Right lobe of liver (tissue), 6 donors: ENCODE measurements at regions not wholly inside any gene's neighbourhood (a gene's known extent, or its start where the extent isn't known, plus 50 kb on each side); places are given as distances from the start of the nearest gene placed in this dataset.

Experiments used
- ATAC-seq, 4 donors: fragments of 200-7000 bp; cut with Tn5 transposase; one replicate each; pipeline ENCODE4 v1.9.1; 2020; ENCODE audit warnings: mild to moderate bottlenecking in 4 of 4, moderate library complexity in 4 of 4
- DNase-seq, 3 donors: peaks; one replicate each; pipeline ENCODE4 v3.0.0-alpha.2; 2020
- H3K27ac ChIP-seq, 3 donors: fragments of 200-600 bp; one replicate each; pipeline ENCODE4 v1.8.0; 2022
- H3K27me3 ChIP-seq, 2 donors: fragments of 200-600 bp; one replicate each; pipeline ENCODE4 v1.8.0; 2022
- H3K36me3 ChIP-seq, 4 donors: fragments of 200-600 bp; sonication (generic) in 1 of 4; one replicate each; pipeline versions ENCODE4 v1.5.1 to v1.8.0; 2017 to 2022; ENCODE audit warnings: control low read depth in 1 of 4
- H3K4me1 ChIP-seq, 4 donors: fragments of 200-600 bp; sonication (generic) in 1 of 4; one replicate each; pipeline versions ENCODE4 v1.5.1 to v1.8.0; 2017 to 2022; ENCODE audit warnings: control low read depth in 1 of 4
- H3K4me3 ChIP-seq, 3 donors: fragments of 200-600 bp; one replicate each; pipeline ENCODE4 v1.8.0; 2022
- H3K9me3 ChIP-seq, 4 donors: fragments of 200-600 bp; sonication (generic) in 1 of 4; one replicate each; pipeline versions ENCODE4 v1.5.1 to v1.8.0; 2017 to 2022; ENCODE audit warnings: control low read depth in 1 of 4
- POLR2A ChIP-seq: fragments of 450-650 bp; IDR thresholded peaks from one replicate; pipeline ENCODE4 v1.6.1; 2017; ENCODE audit warnings: antibody characterized with exemption, mild to moderate bottlenecking
- WGBS: methylation state at CpG from one replicate; pipeline ENCODE4 v1.1.6; 2018; ENCODE audit warnings: low coverage, low lambda C conversion rate; ENCODE audit not compliant: insufficient coverage; ENCODE audit errors: missing lambda C conversion rate; 5-methylcytosine and 5-hydroxymethylcytosine counted together
- intact Hi-C, 2 donors: fragments of 100-400 bp; cut with DNase I; formaldehyde crosslinking; loops; one replicate each; pipeline versions ENCODE4 v1.11.2 to v1.14.1; 2022
- TF ChIP-seq, protein P1 (sequence below), 4 donors: fragments of 200-600 bp in 3 of 4; fragments of 450-650 bp in 1 of 4; IDR thresholded peaks; one replicate each; pipeline versions ENCODE4 v1.5.1 to v1.8.0; 2016 to 2022; ENCODE audit warnings: antibody characterized with exemption in 4 of 4, mild to moderate bottlenecking in 2 of 4
- donor health status: DM: no; HTN: yes; CAD: no.
- donor health status: DM: no; HTN: no; CAD: no.
- donor health status: DM: no; HTN: no; CAD: no.
- donor health status: DM: no; HTN: yes; CAD: no.
- donor health status: DM: no; HTN: yes; CAD: no.

DNA sequence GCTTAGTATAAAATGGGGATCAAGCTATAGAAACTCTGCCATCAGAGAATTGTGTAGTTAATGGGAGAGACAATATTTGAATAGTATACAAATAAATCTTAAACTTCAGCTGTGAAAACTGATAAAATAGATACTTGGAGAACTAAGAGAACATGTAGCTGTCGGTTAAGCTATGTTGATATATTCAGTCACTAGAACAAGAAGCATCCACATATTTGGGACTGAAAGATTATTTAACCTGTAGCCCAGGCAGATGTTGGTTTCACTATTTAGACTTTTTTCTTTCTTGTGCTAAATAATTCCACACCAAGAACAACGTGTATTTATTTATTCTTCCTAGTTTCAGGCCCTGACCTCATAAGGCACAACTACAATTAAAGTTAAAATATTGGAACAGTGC, 521.0 kb upstream of the CCNG1 start:
- H3K4me3 ChIP-seq = no peak overlapping the region
- no peak for ATAC-seq
- no peak for DNase-seq
- no peaks in the 10 kb centered on the region for H3K27me3 ChIP-seq
- WGBS = 54% methylated on average over 2 of the region's 2 CpGs
- no peaks in the 10 kb centered on the region for H3K36me3 ChIP-seq
- H3K9me3 ChIP-seq = no peaks in the 10 kb centered on the region
- no peak for TF ChIP-seq POLR2A
- TF ChIP-seq, protein P1, sequence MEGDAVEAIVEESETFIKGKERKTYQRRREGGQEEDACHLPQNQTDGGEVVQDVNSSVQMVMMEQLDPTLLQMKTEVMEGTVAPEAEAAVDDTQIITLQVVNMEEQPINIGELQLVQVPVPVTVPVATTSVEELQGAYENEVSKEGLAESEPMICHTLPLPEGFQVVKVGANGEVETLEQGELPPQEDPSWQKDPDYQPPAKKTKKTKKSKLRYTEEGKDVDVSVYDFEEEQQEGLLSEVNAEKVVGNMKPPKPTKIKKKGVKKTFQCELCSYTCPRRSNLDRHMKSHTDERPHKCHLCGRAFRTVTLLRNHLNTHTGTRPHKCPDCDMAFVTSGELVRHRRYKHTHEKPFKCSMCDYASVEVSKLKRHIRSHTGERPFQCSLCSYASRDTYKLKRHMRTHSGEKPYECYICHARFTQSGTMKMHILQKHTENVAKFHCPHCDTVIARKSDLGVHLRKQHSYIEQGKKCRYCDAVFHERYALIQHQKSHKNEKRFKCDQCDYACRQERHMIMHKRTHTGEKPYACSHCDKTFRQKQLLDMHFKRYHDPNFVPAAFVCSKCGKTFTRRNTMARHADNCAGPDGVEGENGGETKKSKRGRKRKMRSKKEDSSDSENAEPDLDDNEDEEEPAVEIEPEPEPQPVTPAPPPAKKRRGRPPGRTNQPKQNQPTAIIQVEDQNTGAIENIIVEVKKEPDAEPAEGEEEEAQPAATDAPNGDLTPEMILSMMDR (IDR thresholded peaks at IDR 0.05) = no peak
- H3K4me1 ChIP-seq = no peaks in the 10 kb centered on the region
- intact Hi-C loops = no loop called here
- no peak overlapping the region for H3K27ac ChIP-seq

DNA sequence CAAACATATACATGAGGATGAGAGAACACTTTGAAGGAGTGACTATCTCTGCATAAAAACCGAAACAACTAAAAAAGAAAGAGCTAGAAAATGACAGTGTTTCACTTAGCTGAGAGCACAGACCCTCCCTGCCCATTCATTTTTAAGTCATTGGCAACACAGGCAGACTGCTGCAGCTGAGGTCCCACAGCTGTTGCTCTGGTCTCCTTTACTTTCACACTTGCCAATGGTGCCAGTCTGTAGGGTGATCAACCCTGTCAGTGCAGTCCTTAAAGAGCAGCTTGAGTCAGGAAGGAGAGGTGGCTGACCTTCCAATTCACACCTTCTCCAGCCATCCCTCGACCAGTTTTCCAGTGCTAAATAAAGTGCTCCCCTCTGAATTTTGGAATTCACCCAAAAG, 508.3 kb upstream of the CCNG1 start:
- intact Hi-C loops = no loop called here
- H3K27me3 ChIP-seq = no peaks in the 10 kb centered on the region
- no peaks in the 10 kb centered on the region for H3K9me3 ChIP-seq
- no peak for TF ChIP-seq POLR2A
- TF ChIP-seq, protein P1 (IDR thresholded peaks at IDR 0.05) = no peak
- H3K4me3 ChIP-seq = no peak overlapping the region
- H3K36me3 ChIP-seq = no peaks in the 10 kb centered on the region
- DNase-seq (no peak), ATAC-seq (no peak)
- no peaks in the 10 kb centered on the region for H3K4me1 ChIP-seq
- H3K27ac ChIP-seq = no peak overlapping the region
- 10% methylated on average over 1 of the region's 2 CpGs for WGBS

DNA sequence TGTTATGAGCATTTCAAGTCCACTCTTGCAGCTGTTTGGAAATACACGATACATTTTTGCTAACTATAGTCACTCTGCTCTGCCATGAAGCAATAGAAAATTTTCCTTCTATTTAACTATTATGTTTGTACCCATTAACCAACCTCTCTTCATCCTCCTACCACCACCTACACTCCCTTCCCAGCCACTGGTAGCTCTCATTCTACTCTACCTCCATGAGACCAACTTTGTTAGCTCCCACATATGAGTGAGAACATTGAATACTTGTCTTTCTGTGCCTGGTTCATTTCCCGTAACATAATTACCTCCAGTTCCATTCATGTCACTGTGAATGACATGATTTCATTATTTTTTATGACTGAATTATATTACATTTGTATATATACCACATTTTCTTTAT, 505.9 kb upstream of the CCNG1 start:
- Histone ChIP-seq H3K4me1 (no peaks in the 10 kb centered on the region), H3K9me3 (no peaks in the 10 kb centered on the region), H3K27me3 (no peaks in the 10 kb centered on the region), H3K36me3 (no peaks in the 10 kb centered on the region), H3K4me3 (no peak overlapping the region), H3K27ac (no peak overlapping the region)
- no peak for TF ChIP-seq POLR2A
- TF ChIP-seq, protein P1 (IDR thresholded peaks at IDR 0.05) = no peak
- no peak for ATAC-seq
- 90% methylated on average over 2 of the region's 2 CpGs for WGBS
- DNase-seq = no peak
- intact Hi-C loops = no loop called here

DNA sequence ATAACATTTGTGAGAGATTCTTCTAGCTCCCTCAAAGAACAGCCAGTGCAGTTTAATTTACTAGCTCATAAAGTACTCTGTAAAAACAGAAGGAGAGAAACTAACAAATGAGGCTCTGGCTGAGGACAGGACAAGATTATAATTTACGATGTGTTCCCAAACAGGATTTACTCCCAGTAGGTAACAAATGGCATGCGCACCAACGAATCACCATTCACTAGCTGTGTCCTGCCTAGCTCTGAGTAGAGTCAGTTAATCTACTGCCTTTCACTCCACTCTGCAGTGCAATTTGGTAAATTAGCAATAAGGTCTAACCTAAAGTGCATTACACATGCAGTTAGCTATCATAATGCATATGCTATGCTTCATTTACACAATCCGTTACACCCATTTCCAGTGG, 497.4 kb upstream of the CCNG1 start:
- Histone ChIP-seq H3K27ac (no peak overlapping the region), H3K9me3 (no peaks in the 10 kb centered on the region), H3K4me1 (no peaks in the 10 kb centered on the region), H3K4me3 (no peak overlapping the region), H3K27me3 (no peaks in the 10 kb centered on the region), H3K36me3 (no peaks in the 10 kb centered on the region)
- 80% methylated on average over 4 of the region's 4 CpGs for WGBS
- intact Hi-C loops = no loop called here
- TF ChIP-seq, protein P1 (IDR thresholded peaks at IDR 0.05) = no peak
- TF ChIP-seq POLR2A = no peak
- ATAC-seq = no peak
- no peak for DNase-seq

DNA sequence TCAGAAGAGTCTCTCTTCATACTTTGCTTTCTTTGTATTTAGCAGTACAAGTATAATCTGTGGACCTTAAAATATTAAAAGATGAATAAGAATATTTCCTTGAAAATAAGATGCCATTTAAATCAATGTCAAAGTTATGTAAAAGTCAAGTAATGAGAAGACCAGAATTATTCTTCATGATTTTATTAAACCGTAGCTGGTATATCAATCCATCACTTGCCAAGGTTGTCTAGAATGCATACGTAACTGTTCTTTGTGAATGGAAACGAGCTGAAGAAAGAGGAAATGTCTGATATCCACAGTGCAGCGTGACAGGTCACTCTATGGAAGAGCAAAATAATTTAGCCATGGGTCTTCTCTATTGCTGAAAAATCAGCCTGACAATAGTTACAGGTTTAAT, 488.7 kb upstream of the CCNG1 start:
- intact Hi-C loops = no loop called here
- H3K27ac ChIP-seq = no peak overlapping the region
- no peak for TF ChIP-seq POLR2A
- TF ChIP-seq, protein P1 (IDR thresholded peaks at IDR 0.05) = no peak
- H3K9me3 ChIP-seq = no peaks in the 10 kb centered on the region
- no peaks in the 10 kb centered on the region for H3K36me3 ChIP-seq
- H3K4me1 ChIP-seq = no peaks in the 10 kb centered on the region
- no peak overlapping the region for H3K4me3 ChIP-seq
- DNase-seq (no peak), ATAC-seq (no peak)
- 58% methylated on average over 4 of the region's 4 CpGs for WGBS
- H3K27me3 ChIP-seq = no peaks in the 10 kb centered on the region
